KMS-11 (cell line): ENCODE measurements at regions not wholly inside any gene's neighbourhood (a gene's known extent, or its start where the extent isn't known, plus 50 kb on each side); places are given as distances from the start of the nearest gene placed in this dataset.

ENCODE experiments used
- H2AFZ ChIP-seq: fragments of 200-600 bp; sonication (generic); 2 replicates; pipeline ENCODE4 v1.6.1; 2016; ENCODE audit warnings: antibody characterized with exemption, mixed run types, low read depth
- H3K27ac ChIP-seq: fragments of 200-600 bp; sonication (generic); 2 replicates; pipeline ENCODE4 v1.6.1; 2016; ENCODE audit warnings: mild to moderate bottlenecking, mixed run types
- H3K27me3 ChIP-seq: fragments of 200-600 bp; sonication (generic); 2 replicates; pipeline ENCODE4 v1.6.1; 2017; ENCODE audit warnings: mild to moderate bottlenecking, low read depth, mixed run types, moderate library complexity; ENCODE audit not compliant: insufficient read depth
- H3K36me3 ChIP-seq: fragments of 200-600 bp; sonication (generic); 2 replicates; pipeline ENCODE4 v1.6.1; 2017; ENCODE audit warnings: mild to moderate bottlenecking, mixed run types; ENCODE audit not compliant: insufficient read depth
- H3K4me1 ChIP-seq: fragments of 200-600 bp; sonication (generic); 2 replicates; pipeline ENCODE4 v1.6.1; 2016; ENCODE audit warnings: mild to moderate bottlenecking, low read depth, mixed run types; ENCODE audit not compliant: poor library complexity, severe bottlenecking
- H3K4me2 ChIP-seq: fragments of 200-600 bp; sonication (generic); 2 replicates; pipeline ENCODE4 v1.7.0; 2016; ENCODE audit warnings: mild to moderate bottlenecking, mixed run types
- H3K4me3 ChIP-seq: fragments of 200-600 bp; sonication (generic); IDR thresholded peaks from 2 replicates; pipeline ENCODE4 v1.6.1; 2017; ENCODE audit warnings: low read depth, low read length, mixed read lengths; ENCODE audit not compliant: insufficient read depth
- H3K79me2 ChIP-seq: fragments of 200-600 bp; sonication (generic); 2 replicates; pipeline ENCODE4 v1.6.1; 2016; ENCODE audit warnings: low read depth, mixed run types; ENCODE audit not compliant: insufficient read depth
- H3K9ac ChIP-seq: fragments of 200-600 bp; sonication (generic); 2 replicates; pipeline ENCODE4 v1.6.1; 2016; ENCODE audit warnings: mild to moderate bottlenecking, mixed run types
- H4K20me1 ChIP-seq: fragments of 200-600 bp; sonication (generic); 2 replicates; pipeline ENCODE4 v1.6.1; 2016; ENCODE audit warnings: mild to moderate bottlenecking, mixed run types; ENCODE audit not compliant: insufficient read depth
- TF ChIP-seq, protein P1 (sequence below): fragments of 200-600 bp; sonication (generic); conservative IDR thresholded peaks from 2 replicates; pipeline ENCODE4 v1.6.1; 2017; ENCODE audit warnings: low read depth, mild to moderate bottlenecking, antibody characterized with exemption, low read length, moderate library complexity, mixed read lengths

GRCh38 chr2:167733747-167734146, 513.6 kb downstream of the STK39 start:
- H3K36me3 ChIP-seq, result no peaks in the 10 kb centered on the region
- no peak overlapping the region for H3K27ac ChIP-seq
- no peak overlapping the region for H3K4me2 ChIP-seq
- H3K79me2 ChIP-seq, result no peaks in the 10 kb centered on the region
- H3K4me1 ChIP-seq, result no peaks in the 10 kb centered on the region
- H3K9ac ChIP-seq, result no peak overlapping the region
- H2AFZ ChIP-seq, result no peak overlapping the region
- no peaks in the 10 kb centered on the region for H3K27me3 ChIP-seq
- no peak overlapping the region for H3K4me3 ChIP-seq
- TF ChIP-seq, protein P1, sequence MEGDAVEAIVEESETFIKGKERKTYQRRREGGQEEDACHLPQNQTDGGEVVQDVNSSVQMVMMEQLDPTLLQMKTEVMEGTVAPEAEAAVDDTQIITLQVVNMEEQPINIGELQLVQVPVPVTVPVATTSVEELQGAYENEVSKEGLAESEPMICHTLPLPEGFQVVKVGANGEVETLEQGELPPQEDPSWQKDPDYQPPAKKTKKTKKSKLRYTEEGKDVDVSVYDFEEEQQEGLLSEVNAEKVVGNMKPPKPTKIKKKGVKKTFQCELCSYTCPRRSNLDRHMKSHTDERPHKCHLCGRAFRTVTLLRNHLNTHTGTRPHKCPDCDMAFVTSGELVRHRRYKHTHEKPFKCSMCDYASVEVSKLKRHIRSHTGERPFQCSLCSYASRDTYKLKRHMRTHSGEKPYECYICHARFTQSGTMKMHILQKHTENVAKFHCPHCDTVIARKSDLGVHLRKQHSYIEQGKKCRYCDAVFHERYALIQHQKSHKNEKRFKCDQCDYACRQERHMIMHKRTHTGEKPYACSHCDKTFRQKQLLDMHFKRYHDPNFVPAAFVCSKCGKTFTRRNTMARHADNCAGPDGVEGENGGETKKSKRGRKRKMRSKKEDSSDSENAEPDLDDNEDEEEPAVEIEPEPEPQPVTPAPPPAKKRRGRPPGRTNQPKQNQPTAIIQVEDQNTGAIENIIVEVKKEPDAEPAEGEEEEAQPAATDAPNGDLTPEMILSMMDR, result no peak
- H4K20me1 ChIP-seq, result no peaks in the 10 kb centered on the region

- H3K4me3 ChIP-seq, result no peak overlapping the region
- H3K27ac ChIP-seq, result no peak overlapping the region
- H3K4me1 ChIP-seq, result no peaks in the 10 kb centered on the region
- TF ChIP-seq, protein P1, result no peak
- H3K9ac ChIP-seq, result no peak overlapping the region
- H3K27me3 ChIP-seq, result no peaks in the 10 kb centered on the region
- H3K79me2 ChIP-seq, result no peaks in the 10 kb centered on the region
- no peaks in the 10 kb centered on the region for H3K36me3 ChIP-seq
- no peak overlapping the region for H3K4me2 ChIP-seq
- H2AFZ ChIP-seq, result no peak overlapping the region
- no peaks in the 10 kb centered on the region for H4K20me1 ChIP-seq
Observed at GRCh38 chr2:167732326-167732725, 515.1 kb downstream of the STK39 start.

DNA sequence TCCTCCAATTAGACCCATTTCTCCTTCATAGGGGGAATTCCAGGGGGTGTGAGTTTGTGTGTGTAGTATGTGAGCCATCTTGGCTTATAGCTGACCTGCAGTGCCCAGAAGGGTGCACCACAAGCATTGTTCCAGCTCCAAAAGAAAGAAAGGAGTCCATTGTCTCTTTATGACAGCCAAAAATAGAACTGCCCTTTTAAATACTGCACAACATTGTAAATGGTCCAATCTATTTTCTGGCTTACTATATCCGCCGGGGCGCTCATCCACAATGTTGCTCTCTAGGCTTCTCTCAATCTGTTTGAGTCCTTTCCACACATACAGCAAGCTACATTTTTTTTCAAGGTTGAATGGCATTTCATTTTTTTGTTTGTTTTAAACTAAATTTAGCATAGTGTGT, 517.5 kb downstream of the STK39 start:
- TF ChIP-seq, protein P1, result no peak

DNA sequence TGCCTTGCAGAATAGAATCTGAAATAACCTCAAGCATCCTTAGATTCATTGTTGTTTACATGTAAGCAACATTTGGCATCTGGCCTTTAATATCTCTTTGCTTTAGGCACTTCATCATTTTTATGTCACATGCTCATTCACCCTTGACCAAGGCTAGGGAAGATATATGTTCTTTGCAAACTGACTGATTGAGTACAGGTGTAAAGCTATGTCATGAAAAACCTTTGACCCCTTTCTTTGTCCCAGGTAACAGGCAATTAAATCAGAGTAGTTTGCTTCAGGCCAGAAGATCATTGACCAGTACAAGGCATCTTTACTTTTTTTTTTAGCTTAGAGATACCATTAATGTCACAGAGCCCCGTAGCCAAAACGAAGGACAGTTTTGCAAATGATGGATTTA, 520.6 kb downstream of the STK39 start:
- H3K4me1 ChIP-seq, result no peaks in the 10 kb centered on the region
- H3K9ac ChIP-seq, result no peak overlapping the region
- H3K79me2 ChIP-seq, result no peaks in the 10 kb centered on the region
- no peak overlapping the region for H2AFZ ChIP-seq
- TF ChIP-seq, protein P1, result no peak
- no peak overlapping the region for H3K4me2 ChIP-seq
- no peaks in the 10 kb centered on the region for H4K20me1 ChIP-seq
- H3K36me3 ChIP-seq, result no peaks in the 10 kb centered on the region
- H3K4me3 ChIP-seq, result no peak overlapping the region
- H3K27ac ChIP-seq, result no peak overlapping the region
- no peaks in the 10 kb centered on the region for H3K27me3 ChIP-seq

More for the DNA sequence above, 517.5 kb downstream of the STK39 start:
- Histone ChIP-seq H3K79me2 (no peaks in the 10 kb centered on the region), H3K4me1 (no peaks in the 10 kb centered on the region), H4K20me1 (no peaks in the 10 kb centered on the region), H2AFZ (no peak overlapping the region), H3K4me2 (no peak overlapping the region), H3K4me3 (no peak overlapping the region), H3K36me3 (no peaks in the 10 kb centered on the region), H3K27ac (no peak overlapping the region), H3K9ac (no peak overlapping the region), H3K27me3 (no peaks in the 10 kb centered on the region)
